Epidermal melanocyte (primary cell): ENCODE measurements at regions not wholly inside any gene's neighbourhood (a gene's known extent, or its start where the extent isn't known, plus 50 kb on each side); places are given as distances from the start of the nearest gene placed in this dataset.
"Not testable (repeated sequence)": the region's sequence is repeated elsewhere in the genome, so short reads cannot be mapped to it uniquely, and the experiment has no call there.

Source experiments
- DNase-seq: peaks from one replicate; pipeline ENCODE4 v3.0.0; 2011; ENCODE audit warnings: low spot score; ENCODE audit not compliant: insufficient read length

DNA sequence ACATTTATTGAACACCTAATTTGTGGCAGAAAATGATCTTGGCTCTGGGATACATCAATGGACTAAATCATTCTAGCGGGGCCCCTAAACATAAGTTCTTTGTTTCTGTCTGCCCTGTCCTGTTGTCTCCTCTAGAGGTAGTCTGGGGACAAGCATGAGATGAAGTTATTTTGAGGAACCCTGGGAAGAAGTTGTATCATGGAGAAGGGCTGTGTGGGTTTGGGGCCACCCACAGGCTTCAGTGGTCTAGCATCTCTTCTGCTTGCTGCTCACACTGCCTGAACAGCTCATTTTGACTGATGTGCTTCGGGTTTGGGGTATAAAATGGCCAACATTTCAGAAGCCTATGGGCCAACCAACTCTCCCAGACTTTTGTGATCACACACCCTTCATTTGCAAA, 50.3 kb upstream of the OSBPL11 start:
- no peak for DNase-seq

DNA sequence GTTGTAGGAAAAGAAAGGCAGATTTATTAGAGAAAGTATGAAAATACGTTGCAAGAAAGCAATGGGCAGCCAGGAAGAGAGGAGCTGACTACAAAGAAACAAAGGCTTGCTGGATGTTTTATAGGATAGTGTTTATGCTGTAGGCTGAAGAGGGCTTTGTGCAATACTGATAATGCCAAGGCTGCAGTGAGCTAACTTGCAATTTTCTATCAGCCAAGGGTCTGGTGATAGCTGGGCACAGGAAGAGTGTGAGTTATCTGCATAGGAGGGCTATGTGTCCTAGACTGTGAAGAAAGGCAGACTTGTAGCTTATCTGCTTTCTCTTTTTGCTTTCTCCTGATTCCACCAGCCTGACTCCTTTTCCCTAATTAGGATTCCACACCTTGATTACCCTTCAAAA, 51.3 kb upstream of the OSBPL11 start:
- no peak for DNase-seq

DNA sequence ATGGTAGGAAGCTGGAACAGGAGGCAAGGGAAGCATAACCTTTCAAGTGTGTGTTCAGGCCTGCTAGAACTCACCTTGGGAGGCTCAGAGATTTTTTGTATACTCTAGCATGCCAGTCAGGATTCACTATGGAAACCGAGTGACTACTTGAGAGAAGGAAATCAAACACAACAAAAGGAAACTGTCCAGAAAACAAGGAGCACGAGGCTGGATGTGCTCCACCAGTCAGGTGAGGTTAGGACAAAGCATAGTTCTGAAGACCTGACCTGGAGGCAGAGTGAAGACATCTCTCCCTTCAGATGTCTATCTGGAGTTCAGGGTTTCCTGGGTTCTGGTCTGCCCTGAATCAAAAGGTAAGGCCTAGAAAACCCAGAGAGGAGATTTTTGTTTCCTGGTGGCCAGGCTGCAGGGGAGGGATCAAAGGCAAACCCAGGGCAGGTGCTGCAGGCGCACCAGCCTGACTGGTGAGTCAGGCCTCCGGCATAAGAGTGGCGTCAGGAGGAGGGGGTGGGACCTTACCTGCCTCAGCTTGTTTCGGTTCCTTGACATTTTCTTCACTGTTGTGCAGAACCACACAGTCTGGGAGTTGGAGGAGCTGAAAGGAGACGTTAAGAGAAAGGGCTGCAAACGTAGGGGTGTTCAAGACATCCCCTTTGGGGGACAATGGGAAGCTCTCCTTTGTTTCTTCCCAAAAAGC, 52.2 kb upstream of the OSBPL11 start:
- DNase-seq = no peak

DNA sequence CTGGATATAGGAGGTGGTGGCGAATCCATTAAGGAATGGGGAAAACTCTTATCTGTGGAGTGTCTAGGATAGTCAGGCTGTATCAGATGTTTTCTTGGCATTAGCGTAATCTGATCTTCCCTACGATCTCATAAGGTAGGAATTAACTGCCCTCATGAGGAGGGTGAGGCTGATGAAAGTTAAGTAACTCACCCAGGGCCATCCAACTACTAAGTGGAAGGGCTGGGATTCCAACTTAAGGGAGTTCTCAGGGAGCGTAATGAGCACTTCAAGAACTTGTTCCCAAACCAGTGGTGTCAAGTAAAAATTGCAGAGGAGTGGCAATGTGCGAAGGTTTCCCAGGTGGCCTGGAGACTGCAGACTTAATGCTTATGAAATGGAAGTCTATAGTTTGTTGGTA, 55.9 kb upstream of the OSBPL11 start:
- no peak for DNase-seq

DNA sequence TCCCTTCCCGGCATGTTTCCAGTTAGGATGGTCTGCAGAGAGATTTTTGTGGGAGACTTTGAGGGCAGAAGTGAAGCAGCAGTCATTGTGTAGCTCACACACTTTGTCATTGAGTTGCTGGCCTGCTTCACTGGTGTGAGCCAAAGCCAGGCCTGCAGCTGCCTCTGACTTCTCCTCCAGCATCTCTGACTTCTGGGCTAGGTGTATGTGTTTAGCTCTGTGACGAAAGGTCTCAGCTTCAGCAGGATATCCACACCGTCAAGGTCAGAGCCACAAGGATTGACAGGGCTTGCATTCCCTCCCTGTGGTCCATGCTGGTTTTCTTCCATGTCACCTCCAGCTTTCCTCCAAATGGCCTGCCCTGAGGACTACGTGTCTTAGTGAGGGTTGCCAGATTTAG, 57.1 kb upstream of the OSBPL11 start:
- no peak for DNase-seq

DNA sequence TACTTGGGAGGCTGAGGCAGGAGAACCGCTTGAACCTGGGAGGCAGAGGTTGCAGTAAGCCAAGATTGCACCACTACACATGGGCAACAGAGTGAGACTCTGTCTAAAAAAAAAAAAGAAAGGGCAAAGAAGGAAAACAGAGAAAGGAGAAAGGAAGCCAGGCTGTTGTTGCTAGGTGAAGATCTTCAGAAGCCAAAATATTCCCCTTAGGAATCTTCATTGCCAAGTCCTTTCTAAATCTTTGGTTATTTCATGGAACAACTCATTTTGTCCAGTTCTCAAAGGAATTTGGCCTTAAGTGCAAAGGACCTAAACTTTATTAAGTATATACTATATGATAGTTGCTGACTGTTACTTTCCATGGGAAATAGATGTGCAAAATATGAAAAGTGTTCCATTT, 59.2 kb upstream of the OSBPL11 start:
- no peak for DNase-seq

DNA sequence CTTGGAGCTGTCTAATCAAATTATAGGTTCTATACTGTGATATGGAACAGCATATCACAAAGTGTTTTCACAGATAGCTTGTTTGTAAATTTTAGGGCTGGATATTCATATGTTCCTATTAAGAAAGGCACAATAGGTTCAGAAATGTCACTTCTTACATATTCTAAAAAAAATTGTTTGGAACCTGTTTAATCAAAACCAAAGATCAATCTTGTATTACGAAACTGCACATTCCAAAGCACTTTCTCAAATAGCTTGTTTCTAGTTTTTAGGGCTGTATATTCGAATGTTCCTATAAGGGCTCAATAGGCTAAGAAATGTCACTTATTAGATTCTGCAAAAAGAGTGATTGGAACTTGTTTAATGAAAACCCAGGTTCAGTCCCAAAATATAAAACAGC, 67.4 kb upstream of the OSBPL11 start:
- no peak for DNase-seq

DNA sequence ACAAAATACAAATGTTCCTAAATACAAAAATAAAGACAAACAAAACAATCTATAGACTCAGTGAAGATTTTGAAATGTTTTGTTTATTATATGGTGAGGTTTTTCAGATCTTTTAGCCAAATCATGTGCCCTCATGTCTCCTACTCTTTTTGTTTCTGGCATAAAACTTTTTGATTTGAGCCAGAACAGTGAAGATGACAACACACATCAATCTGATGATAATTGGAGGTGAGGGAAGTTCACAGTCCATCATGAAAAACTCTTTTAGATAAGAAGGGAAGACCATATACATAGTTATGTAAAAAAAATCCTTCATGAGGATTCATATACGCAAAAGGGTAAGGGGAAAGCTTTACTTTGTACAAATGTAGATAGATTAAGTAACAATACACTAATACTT, 75.1 kb upstream of the OSBPL11 start:
- DNase-seq = no peak

DNA sequence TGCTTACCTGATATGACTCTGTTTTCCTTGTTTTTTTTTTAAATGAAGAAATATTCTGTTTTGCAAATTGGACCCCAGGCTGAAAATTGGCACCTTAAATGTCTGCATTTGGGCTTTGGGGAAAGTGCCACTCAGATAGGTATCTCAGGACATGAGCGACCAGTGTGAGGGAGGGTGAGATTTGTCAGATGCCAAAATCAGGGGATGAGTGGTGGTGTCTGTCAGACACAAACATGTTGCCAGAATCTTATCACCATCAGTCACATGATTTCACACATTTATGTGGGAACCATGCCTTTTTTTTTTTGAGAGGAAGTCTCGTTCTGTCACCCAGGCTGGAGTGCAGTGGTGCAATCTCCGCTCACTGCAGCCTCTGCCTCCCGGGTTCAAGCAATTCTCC, 75.6 kb upstream of the OSBPL11 start:
- DNase-seq = no peak

DNA sequence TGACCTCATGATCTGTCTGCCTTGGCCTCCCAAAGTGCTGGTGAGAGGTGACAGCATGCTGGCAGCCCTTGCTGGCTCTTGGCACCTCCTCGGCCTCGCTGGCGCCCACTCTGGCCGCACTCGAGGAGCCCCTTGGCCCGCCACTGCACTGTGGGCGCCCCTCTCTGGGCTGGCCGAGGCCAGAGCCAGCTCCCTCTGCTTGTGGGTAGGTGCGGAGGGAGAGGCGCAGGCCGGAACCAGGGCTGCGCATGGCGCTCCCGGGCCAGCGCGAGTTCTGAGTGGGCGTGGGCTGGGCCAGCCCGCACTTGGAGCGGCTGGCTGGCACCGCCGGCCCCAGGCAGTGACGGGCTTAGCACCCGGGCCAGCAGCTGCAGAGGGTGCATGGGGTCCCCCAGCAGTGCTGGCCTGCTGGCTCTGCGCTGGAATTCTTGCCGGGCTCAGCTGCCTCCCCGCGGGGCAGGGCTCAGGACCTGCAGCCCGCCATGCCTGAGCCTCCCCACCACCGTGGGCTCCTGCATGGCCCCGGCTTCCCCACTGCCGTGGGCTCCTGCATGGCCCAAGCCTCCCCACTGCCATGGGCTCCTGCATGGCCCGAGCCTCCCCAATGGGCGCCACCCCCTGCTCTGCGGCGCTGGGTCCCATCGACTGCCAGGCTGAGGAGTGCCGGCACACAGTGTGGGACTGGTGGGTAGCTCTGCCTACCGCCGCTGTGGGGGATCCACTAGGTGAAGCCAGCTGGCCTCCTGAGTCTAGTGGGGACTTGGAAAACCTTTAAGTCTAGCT, 76.4 kb upstream of the OSBPL11 start:
- DNase-seq = no peak

DNA sequence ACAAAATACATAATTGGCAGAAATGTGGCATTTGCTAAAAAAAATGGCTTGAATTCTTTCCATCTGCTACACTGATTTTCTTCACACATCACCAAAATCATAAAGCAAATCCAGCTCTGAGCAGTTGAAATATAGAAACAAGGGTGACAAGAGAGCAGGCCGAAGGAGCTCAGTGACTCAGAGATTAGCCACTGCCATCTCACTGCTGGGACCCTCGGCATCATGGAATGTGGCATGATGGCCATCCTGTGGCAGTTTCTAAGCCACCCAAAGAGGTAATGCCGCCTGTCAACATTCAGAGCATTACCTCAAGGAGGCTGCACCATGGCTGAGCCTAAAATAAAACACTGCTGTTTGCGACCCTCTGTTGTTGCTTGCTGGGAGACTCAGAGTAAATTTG, 80.5 kb upstream of the OSBPL11 start:
- no peak for DNase-seq

DNA sequence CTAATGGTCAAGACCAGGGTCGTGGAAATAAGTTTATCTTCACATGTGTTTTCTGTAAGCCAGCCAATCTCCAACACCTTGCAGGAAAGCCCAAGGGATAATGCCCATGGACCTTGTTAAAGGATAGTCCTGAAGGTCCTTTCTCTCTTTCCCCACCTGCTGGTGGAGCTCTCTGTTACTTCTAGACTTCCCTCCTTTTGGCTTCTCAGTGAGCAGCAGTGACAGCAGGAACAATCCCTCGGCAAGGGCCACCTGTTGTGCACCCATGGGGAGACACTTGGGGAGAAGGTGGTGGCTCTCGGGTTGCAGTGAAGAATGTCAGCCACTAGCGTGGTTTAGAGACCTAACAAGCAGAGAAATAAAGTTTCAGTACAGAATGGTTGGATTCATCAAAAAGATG, 84.0 kb upstream of the OSBPL11 start:
- DNase-seq = no peak

DNA sequence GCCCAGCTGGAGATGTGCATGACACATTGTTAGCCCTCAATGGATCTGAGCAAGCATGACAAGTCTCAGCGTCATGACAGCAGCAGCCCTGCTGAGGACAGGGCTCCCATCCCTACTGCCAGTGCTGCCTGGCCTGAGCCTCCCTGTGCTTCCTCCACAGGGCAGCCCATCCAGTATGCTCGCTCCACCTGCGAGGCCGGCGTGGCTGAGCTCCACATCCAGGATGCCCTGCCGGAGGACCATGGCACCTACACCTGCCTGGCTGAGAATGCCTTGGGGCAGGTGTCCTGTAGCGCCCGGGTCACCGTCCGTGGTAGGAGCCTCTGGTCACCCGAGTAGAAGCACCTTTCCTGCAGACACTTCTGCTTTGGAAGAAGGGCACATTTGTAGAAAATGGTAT, 85.8 kb upstream of the OSBPL11 start:
- DNase-seq = no peak

DNA sequence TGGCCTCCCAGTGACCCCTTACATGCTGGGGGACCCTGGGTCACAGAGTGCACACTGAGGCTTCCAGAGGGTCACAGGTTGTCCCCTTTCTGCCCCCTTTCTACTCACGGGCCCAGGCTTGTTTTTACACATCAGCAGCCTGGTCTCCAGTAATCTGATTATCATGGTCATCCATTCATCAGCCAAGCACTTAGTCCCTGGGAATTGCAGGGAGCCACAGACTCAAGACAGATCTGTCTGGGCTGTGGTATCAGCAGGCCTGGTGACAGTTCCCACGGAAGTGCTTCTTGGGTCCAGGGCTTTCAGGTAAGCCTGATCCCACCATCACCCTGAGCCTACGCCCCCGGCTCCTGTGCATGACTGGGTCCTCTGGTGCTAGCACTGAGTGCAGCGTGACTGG, 86.6 kb upstream of the OSBPL11 start:
- DNase-seq = not testable (repeated sequence)

DNA sequence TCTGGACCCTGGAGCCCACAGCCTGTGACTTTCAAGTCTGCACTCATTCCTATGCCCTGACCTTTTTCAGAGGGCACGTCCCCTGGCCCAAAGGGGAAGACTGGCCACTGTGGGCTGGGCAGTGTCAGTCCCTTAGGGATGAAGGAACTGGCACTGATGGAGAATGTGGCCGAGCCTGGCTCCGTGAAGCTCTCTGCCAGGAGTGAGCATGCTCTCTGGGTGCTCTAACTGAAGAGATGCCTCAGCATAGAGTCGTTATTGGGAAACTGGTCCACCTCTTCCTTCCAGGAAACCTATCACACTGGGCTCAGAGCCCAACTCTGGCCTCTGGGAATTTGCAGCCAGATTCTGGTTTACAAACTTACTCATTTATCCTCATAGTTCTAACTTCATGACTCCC, 87.3 kb upstream of the OSBPL11 start:
- not testable (repeated sequence) for DNase-seq

DNA sequence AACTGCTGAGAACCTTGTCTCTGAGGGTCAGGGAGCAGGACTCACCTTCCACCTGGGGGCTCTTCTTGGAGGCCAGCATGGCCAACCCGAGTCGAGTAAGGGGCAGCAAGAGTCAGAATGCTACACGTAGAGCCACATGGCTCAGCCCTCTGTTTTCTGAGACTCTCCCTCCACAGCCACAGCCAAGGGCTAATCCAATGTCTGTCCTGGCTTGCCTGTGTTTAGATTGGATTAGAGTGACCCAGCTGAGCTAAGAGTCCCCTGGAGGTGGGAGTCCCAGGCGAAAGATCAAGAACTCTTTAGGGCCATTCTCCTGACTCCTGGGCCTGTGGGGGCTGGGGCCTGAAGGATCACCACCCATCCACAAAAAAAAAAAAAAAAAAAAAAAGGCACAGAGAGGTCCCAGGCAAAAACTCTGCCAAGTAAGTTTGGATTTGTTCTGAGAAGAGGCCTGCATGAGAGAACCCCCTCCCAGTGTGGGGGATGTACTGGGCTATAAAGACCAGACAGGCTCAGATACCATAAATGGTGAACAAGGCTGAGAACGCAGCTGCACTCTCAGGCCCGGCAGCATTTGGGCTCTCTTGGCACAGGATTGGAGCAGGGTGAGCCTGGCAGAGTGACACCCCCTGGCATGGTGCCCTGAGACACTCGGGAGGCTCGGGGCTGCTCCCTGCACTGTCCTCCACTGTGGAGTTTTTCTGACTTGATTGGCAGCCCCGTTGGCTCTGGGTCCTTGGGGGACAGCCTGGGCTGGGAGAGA, 88.0 kb upstream of the OSBPL11 start:
- DNase-seq = no peak

DNA sequence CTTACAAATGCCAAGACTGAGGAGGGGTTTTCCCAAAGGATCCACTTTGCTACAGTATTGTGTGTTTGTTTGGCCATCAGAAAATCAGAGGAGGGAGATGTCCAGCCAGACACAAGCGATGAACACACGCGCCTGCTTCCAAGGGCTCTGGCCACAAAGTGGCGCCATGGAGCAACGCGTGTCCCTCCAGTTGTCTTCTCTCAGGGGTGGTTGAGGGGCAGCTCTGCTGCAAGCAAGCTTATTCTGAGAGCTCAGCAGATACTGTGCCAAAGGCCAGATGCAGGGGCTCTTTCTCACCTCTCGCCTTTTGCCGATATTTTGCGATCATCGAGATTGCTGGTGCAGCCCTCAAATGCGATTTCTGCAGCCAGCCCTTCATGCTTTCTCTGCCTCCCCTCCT, 88.9 kb upstream of the OSBPL11 start:
- DNase-seq = no peak

DNA sequence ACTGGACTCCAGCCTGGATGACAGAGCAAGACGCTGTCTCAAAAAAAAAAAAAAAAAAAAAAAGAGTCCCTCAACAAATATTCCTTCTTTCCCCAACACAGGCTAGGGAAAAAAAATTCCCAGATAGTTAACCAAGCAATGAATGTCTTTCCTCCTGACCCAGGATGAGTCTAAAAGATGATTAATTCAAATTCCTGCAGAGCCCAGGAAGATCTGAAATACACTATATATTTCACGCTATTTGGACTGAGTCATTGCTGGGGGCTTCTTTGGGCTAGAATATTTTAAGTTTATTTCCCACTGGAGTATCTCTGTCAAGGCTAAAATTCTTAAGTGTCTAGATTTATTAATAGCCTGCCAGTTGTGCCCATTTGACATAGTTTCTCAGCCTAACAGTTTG, 90.4 kb upstream of the OSBPL11 start:
- DNase-seq = not testable (repeated sequence)

DNA sequence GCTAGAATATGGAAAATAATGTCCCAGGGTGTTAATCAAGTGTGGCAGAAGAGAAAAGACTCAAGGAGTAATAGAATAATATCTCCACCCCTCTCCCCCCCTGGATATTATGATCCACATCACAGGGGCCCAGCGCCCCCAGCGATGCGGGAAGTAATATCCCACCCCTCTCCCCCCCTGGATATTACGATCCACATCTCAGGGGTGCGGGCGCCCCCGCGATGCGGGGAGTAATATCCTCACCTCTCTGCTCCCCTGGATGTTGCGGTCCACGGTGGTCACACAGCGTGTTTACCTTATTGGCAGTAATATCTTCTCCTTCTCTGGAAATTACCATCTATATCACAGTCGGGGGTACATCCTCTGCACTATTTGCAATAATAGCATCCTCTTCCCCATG, 97.1 kb upstream of the OSBPL11 start:
- no peak for DNase-seq

DNA sequence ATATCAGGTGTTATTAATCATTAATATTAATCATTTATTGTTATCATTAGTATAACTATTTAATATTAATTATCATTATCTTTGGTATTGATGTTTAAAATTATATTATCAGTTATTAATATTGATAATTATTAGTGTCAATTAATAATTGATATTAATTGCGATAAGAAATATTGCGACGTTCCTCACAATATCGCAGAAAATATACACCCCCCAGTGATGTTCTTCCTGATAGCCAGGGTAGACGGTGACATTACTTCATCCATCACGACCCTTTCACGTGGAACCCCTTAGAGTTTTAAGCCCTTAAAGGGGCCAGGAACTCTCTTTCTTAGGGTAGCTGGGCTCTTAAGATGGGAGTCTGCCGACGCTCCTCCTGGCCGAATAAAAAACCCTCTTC, 98.6 kb upstream of the OSBPL11 start:
- no peak for DNase-seq

DNA sequence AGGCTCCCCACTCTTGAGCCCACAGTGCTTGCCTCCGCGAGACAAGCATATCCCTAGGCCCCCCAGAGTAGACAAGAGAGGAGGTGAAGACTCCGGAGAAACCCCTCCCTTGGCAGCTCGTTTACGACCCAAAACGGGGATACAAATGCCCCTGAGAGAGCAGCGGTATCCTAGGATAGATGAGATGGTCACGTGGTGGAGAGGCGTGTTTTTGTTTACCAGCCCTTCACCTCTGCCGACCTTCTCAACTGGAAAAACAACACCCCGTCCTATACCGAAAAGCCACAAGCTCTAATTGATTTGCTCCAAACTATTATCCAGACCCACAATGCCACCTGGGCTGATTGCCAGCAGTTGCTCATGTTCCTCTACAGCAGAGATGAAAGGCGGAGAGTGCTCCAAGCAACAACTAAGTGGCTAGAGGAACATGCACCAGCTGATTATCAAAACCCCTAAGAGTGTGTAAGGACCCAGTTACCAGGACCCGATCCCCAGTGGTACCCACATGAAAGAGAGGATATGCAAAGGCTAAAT, 99.5 kb upstream of the OSBPL11 start:
- no peak for DNase-seq

DNA sequence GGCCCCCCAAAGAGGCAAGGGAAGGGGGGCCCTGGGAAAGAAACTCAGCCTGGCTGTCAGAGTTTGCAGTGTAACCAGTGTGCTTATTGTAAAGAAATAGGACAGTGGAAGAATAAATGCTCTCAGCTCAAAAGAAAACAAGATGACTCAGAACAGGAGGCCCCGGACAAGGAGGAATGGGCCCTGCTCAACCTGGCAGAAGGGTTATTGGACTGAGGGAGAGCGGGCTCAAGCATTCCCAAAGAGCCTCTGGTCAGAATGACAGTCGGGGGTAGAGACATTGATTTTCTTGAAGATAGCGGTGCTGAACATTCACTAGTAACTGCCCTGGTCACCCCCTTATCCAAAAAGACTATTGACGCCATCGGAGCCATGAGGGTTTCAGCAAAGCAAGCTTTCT, 100.4 kb upstream of the OSBPL11 start:
- DNase-seq = no peak
